IPS-11a (cell line): ENCODE measurements at regions not wholly inside any gene's neighbourhood (a gene's known extent, or its start where the extent isn't known, plus 50 kb on each side); places are given as distances from the start of the nearest gene placed in this dataset.

Experiments
- H3K4me3 ChIP-seq: one replicate; pipeline ENCODE4 v1.5.1; 2013; ENCODE audit warnings: low read depth, low read length, control low read depth

- no peak overlapping the region for H3K4me3 ChIP-seq
Measured at GRCh38 chr14:22010545-22011252, 337.1 kb upstream of the OR4E1 start.

DNA sequence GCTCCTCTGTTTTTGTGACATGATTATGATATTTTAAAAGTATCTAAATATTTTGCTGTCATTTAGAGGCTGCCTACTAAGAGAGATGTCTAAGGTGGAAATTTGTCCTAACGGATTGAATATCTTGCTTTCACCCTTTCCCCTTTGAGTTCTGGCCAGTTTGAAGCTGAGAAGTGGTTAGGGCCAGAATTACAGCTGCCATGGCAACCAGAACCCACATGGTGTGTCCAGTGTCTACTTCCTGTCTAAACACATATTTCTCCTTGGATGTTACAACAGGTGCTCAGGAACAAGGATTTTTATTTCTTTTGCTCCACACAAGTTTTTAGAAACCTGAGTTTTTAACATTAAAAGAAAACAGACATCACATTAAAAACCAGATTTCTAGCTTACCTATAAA, 335.1 kb upstream of the OR4E1 start:
- H3K4me3 ChIP-seq, result no peak overlapping the region

DNA sequence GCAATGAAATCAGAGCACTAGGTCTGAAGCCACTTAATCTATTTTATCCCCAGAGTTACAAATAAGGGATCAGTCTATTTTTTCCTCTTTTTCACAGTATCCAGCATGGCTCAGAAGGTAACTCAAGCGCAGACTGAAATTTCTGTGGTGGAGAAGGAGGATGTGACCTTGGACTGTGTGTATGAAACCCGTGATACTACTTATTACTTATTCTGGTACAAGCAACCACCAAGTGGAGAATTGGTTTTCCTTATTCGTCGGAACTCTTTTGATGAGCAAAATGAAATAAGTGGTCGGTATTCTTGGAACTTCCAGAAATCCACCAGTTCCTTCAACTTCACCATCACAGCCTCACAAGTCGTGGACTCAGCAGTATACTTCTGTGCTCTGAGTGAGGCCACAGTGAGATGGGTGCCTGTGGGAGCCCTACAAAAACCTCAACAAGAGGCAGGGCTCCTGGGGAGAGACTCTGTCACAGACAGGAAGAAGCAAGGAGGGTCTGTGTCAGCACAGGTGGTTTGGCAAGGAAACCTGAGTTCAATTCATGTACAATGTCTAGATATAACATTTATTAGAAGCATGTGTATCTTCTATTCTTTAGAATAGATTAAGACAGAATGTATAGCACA, 334.3 kb upstream of the OR4E1 start:
- no peak overlapping the region for H3K4me3 ChIP-seq

DNA sequence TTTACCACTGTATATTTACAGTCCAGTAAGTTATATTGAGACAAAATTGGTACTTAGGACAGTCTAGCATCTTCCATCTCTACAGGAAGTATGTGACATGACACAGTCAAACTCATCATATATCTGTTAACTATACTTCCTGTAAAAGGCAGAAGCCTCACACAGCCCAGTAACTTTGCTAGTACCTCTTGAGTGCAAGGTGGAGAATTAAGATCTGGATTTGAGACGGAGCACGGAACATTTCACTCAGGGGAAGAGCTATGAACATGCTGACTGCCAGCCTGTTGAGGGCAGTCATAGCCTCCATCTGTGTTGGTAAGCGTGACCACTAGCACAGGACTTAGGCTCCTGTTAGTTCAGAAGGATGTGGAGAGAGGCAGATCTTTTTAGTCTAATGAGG, 333.7 kb upstream of the OR4E1 start:
- no peak overlapping the region for H3K4me3 ChIP-seq

DNA sequence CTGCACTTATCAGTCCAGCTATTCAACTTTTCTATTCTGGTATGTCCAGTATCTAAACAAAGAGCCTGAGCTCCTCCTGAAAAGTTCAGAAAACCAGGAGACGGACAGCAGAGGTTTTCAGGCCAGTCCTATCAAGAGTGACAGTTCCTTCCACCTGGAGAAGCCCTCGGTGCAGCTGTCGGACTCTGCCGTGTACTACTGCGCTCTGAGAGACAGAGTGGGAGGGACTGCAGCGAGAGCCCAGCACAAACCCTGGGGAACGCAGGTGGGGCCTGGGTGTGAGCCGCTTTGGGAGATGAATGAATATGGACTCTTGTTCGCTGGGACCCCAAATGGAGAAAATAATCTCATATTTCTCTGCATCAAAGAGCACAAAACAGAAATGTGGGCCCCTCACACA, 329.8 kb upstream of the OR4E1 start:
- H3K4me3 ChIP-seq, result no peak overlapping the region

DNA sequence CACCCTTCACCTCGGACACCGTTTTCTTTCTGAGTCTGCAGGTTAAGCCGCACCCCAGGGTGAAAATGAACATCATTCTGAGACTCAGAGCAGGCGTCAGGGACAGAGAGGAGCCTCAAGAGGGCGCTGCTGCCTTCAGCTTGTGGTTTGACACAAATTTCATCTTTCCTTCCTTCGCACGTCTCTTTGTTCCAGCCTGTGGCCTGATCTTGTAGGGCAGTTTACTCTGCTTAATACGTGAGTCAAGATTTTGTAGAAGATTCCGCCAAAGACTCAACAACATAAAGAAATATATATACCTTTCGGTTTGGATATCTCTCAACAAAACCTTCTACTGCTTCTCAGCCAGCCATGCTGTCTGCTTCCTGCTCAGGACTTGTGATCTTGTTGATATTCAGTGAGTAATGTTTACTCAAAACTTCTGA, 329.3 kb upstream of the OR4E1 start:
- H3K4me3 ChIP-seq, result no peak overlapping the region

DNA sequence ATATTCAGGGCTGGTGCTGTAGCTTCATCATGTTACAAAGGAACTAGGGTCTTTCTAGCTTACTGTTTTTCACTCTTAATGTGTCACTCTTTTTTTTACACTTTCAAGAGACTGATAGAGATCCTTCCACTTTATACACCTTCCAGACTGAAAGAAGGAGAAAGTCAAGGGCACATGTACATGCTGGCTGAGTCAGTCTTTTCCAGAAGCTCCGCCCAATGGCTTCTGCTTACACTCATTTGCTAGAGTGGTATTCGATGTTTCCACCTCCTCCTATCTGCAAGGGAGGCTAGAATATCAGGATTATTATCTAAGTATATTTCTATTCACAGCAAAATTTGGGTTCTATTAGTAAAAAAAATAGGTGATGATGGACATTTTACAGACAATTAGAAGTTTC, 325.8 kb upstream of the OR4E1 start:
- H3K4me3 ChIP-seq, result no peak overlapping the region

DNA sequence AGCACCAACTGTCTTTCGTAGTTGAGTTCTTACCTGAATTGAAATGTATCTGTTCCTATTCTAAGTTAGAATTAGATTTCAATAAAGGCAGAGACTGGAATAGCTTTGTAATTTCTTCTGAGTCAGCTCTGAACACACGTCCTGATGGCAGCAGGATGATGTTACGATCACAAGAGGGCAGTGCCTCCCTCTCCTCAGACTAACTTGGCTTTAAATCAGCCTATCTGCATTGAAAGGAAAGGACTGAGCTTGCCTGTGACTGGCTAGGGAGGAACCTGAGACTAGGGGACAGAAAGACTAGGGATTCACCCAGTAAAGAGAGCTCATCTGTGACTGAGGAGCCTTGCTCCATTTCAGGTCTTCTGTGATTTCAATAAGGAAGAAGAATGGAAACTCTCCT, 323.7 kb upstream of the OR4E1 start:
- no peak overlapping the region for H3K4me3 ChIP-seq

GRCh38 chr14:21995332-21995731, 321.7 kb upstream of the OR4E1 start:
- no peak overlapping the region for H3K4me3 ChIP-seq

- no peak overlapping the region for H3K4me3 ChIP-seq
Measured at GRCh38 chr14:21993837-21994236, 320.2 kb upstream of the OR4E1 start.

DNA sequence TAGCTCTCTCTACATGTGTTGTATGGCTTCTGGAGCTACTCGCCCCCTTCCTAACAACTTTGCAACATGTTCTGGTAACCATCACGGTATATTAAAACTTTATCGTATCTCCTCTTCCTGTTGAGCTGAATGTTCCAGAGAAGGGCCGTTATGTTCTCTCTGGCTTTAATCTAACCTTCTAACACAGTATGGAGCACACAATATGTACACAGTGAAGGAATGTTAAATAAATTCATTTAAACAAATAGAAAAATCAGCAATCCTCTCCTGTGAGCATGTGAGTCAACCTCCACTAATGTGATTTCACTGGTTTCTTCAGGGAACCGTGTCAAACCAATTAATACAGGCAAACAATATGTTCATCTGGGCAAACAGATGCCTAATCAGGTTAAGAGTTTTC, 319.5 kb upstream of the OR4E1 start:
- H3K4me3 ChIP-seq, result no peak overlapping the region

DNA sequence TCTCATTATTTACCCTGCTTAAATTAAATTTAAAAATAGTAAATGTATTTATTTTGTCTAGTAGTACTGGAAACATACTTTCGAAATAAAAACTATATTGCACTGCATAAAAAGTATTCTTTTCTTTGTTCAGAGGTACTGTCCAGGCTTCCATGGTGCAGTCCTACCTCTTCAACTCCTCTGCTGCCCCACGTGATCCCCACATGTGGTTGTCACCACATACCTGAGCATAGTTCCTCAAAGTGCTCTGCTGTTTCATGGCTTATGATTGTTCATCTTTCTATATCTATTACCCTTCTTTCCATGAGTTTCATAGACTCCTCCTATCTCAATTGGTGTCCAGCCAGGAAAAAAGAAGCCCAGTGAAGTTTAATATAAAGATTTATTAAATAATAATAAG, 317.5 kb upstream of the OR4E1 start:
- no peak overlapping the region for H3K4me3 ChIP-seq

DNA sequence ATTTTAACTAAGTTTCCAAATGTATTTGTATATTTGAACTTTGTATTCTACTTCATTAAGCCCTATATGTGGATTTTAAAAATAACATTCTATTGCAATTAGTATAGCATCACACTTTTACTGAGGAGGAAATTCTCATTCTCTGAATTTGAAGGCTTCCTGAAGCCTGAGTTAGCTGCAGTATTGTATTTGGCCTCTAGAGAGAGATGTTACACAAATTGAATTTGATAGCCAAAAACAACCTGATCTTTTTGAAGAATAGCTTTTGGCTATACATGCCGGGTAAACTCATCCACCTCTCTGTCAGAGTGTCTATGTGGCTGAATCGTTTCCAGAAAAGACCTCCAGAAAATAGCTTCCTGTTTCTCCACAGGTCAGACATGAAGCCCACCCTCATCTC, 316.5 kb upstream of the OR4E1 start:
- H3K4me3 ChIP-seq, result no peak overlapping the region

GRCh38 chr14:21989090-21989489, 315.5 kb upstream of the OR4E1 start:
- no peak overlapping the region for H3K4me3 ChIP-seq

DNA sequence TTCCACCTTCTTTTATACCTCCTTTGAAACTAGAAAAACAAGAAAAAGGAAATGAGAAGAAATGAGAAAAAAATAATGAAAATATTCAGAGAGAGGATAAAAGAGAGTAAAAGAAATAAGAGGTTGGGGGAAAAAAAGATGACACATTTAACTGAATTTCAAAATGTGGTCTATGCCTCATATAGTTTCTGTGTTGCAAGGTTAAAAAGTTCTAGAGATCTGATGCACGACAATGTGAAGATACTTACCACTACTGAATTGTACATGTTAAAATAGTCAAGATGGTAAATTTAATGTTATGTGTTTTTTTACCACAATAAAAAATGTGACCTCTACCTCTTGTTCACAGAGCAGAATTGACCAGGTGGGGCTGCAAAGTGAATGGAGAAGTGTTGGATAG, 314.8 kb upstream of the OR4E1 start:
- no peak overlapping the region for H3K4me3 ChIP-seq

DNA sequence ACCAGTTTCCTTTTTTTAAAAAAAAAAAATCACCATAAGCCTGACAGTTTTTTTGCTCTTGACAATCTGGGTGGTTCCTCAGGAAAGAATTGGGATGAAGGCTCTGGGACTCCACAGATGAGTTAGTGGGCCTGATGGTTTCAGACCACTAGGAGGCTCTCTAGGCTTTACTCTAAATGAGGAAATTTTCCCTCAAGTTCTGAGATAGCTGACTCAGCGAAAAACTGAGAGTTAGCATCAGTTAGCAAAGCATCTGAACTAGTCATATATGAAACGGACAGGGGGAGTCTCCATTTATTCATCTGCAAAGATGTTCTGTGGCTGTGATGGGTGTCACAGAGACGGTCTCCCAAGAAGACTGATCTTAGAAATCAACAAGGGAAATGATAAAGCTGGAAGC, 314.3 kb upstream of the OR4E1 start:
- H3K4me3 ChIP-seq, result no peak overlapping the region

- no peak overlapping the region for H3K4me3 ChIP-seq
Measured at GRCh38 chr14:21985081-21985480, 311.5 kb upstream of the OR4E1 start.

DNA sequence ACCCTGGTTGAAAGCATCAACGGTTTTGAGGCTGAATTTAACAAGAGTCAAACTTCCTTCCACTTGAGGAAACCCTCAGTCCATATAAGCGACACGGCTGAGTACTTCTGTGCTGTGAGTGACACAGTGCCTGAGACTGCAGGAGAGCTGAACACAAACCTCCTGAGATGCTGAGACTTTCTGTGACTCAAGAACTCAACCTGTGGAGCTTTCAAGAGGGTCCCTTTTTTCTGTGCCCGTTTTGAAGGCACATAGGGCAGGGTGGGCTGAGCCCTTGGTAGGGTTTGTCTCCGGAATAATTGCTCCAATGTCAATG, 305.3 kb upstream of the OR4E1 start:
- H3K4me3 ChIP-seq, result no peak overlapping the region

GRCh38 chr14:21978184-21978998, 304.8 kb upstream of the OR4E1 start:
- H3K4me3 ChIP-seq, result no peak overlapping the region

- no peak overlapping the region for H3K4me3 ChIP-seq
Measured at GRCh38 chr14:21974741-21975140, 301.1 kb upstream of the OR4E1 start.

DNA sequence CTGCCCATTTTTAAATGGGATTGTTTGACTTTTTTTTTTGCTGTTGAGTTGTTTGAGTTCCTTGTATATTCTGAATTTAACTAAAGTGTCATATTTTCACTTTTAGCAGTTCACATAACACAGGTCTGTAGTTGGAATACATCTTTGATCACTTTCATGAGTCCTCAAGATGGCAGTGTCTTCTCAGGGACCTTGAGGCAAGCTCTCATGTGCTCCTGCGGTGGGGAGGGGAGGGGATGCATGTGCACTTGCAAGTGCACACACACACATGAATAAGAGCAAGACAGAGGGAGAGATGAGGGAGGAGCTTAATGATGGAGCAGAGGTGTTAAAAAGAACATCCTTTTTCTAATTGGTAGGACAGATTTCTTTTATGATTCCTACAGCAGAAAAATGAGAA, 291.4 kb upstream of the OR4E1 start:
- no peak overlapping the region for H3K4me3 ChIP-seq

GRCh38 chr14:21964180-21964579, 290.6 kb upstream of the OR4E1 start:
- no peak overlapping the region for H3K4me3 ChIP-seq
